ENCODE measurements at regions not wholly inside any gene's neighbourhood (a gene's known extent, or its start where the extent isn't known, plus 50 kb on each side); places are given as distances from the start of the nearest gene placed in this dataset.

DNA sequence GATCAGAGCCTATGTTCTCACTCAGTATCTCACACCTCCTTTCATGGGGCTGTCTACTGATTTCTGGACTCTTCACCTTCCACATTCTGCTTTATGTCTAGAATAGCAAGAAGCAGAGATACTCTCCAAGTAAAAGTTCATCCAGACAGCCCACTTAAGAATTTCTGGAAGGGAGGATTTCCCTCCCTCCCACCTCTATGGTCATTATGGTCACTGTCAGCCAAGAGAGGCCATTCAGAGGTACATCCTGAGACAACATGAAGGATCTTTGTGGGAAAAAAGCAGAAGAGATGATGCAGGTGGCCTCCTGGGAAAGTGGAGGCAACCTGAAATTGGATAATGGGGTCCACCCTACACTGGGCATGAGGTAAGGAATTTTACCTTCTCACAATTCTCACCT lies 179.5 kb upstream of the ZNF462 start:
- TF ChIP-seq EZH2 (IDR thresholded peaks at IDR 0.05; ENCODE audit: insufficient read depth, poor library complexity, severe bottlenecking) (no peak), EZH2phosphoT487 (IDR thresholded peaks at IDR 0.05; ENCODE audit: insufficient read depth, low read depth) (no peak)
